HuH-7 (cell line): ENCODE measurements at regions not wholly inside any gene's neighbourhood (a gene's known extent, or its start where the extent isn't known, plus 50 kb on each side); places are given as distances from the start of the nearest gene placed in this dataset.

ENCODE experiments used
- DNase-seq: peaks from one replicate; pipeline ENCODE4 v3.0.0; 2011; ENCODE audit warnings: low spot score

DNA sequence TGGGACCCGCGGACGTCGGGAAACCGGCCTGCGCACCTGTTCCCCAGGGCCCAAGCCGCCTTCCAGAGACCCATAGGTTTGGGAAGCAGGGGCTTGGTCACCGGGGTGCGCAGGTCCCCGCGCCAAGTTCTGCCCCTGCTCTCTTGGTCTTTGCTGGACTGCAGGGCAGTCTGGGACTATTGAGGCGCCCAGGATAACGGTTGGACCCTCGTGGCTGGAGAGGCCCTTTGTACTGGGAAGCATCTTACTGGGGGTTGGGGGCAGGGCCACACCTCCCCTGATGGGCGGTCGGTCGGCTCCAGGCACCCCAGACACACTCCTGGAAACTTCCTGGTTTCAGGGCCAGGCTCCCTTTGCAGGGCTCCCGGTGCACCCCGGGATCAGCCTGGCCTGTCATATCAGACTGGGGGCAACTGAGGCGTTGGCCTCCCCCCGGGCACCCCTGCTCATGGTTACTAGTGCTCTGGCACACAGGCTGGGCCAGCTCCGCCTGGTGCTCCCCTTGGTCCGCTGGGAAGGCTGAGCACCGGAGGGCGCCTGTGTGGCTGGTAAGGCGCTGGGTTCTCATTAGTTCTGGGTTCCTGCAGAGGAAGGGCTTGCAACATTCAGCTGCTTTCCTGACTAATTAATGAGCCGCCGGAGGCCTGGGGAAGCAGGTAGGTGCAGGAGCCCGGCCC lies 1250.5 kb downstream of the BRD1 start:
- DNase-seq: no peak

DNA sequence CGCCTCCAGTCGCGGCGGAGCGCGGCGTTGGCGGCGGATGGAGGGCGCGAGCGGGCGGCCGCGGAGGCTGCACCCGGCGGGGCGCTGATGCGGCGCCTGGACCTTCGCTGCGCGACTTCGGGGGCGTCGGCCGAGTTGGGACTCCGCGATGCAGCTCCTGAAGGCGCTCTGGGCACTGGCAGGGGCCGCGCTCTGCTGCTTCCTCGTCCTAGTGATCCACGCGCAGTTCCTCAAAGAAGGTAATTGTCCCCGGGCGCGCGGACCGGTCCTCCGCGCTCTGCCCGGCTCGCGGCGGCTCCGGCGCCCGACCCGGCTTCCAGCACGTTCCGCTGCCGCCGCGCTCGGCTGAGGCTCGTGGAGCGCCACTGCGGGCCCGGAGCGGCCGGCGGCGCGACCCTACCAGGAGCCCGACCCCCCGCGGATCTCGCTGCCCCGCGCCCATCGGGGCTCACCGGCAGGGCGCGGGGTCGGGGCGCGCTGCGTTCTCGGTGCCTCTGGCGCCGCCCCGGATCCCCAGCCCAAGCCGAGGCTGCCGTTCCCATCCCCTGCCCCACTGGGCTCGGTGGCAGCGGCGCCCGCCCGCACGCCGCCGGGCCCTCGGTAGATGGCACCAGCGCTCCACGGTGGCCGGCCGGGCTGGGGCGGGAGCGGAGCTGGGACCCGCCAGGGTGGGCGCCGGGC lies 1251.2 kb downstream of the BRD1 start:
- no peak for DNase-seq

GRCh38 chr22:48575618-48576332 lies 1251.9 kb downstream of the BRD1 start:
- no peak for DNase-seq

- no peak for DNase-seq
Observed at GRCh38 chr22:48574776-48575617, 1252.7 kb downstream of the BRD1 start.

GRCh38 chr22:48573766-48574165 lies 1253.9 kb downstream of the BRD1 start:
- no peak for DNase-seq

DNA sequence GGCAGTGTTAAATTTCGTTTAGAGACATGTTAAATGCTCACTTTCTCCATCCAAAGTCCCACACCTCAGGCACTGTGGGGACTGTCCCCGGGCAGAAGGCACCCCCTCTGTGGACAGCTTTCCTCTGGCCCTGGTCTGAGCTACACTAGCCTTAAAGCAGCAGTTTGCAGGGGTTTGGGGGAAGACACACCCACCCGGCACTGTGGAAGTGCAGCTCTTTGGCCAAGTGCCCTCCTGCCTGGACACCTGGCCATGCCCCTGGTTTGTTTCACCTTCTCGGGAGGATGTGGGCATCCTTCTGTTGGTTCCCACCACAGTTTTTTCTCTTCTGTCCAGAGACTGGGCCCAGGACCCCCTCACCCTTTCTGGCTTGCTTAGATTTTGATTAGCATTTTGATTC lies 1254.7 kb downstream of the BRD1 start:
- no peak for DNase-seq

DNA sequence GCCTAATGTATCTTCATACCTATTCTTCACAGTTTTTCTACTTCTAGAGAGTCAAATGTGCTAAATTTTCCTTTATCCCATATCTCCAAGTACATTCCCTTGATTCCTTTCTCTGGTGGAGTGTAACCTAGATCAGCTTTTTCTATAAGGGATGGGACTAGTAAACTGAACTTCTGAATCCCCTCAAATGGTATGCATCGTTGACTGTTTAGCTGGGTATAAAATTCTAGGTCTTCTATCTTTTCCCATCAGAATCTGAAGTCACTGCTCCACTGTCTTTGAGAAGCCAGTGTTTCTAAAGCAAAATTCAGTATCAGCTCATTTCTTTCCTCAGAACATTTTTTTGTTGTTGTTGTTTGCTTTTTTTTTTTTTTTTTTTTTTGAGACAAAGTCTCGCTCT lies 1256.8 kb downstream of the BRD1 start:
- DNase-seq: no peak

DNA sequence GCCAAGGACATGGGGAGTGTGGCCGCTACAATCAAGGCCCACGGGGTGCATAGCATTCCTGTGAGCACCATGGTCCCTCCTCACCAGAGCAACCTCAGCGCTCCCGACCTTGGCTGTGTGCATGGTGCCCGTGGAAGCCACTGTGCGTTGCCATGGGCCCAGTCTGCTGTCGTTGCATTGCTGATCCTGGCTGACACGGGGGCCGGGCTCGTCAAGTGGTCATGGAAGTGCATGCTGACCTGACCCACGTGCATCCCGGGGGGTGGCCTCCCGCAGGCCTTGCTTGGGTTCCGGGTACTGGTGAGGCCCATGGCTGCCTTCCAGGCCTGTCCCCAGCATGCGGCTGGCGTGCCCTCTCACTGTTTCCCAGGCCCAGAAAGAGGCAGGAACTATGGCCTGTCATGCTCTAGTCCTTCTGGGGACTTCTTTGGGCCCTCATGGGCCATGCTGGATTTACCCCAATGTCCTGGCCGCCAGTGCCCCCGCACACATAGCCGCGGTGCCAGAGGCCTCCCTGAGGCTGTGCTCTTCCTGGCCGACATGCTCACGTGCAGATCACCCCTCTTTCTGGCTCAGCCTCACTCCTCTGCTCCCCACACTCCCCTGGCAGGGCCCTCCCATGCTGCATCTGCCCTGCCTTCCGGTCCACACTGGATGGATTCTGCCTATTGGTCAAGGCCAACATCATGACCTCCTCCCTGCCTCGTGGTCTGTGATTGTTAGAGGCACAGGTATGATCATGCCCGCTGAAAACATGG lies 1258.0 kb downstream of the BRD1 start:
- no peak for DNase-seq

- DNase-seq: no peak
Observed at GRCh38 chr22:48568736-48569330, 1258.8 kb downstream of the BRD1 start.

DNA sequence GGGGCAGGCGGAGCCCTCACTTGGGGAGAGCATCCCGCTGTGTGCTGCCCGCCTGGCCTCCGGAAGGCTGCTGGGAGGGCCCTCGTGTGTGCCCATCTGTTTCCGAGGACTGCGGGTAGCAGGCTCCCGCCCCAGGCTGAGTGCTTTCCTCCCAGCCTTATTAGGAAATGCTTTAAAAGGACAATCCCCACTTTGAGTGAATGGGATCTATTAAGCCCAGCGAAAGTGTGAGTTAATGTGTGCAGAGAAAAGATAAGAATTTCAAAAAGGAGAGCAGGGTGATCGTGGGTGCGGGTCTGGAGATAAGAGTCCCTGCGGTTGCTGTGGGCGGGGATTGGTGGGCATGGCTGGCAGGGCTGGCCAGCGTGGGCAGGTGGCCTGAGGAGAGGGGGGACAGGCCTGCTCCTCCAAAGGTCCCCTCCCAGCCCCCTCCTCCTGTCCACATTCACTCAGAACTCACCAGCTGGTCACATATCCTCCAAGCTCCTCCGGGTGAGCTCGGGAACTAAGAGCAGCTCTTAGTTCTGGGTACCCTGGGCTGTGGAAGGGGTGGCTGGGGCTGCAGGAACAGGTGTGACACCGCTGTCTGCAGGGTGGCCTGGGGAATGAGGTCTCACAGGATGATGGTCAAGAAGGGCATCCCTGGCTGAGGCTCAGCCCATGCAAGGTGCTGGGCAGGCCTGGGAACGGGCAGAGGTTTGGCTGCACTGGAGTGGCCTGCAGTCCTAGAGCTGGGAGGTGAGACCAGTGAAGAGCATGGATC lies 1260.3 kb downstream of the BRD1 start:
- DNase-seq: no peak

GRCh38 chr22:48566741-48567140 lies 1260.9 kb downstream of the BRD1 start:
- DNase-seq: no peak

- DNase-seq: no peak
Observed at GRCh38 chr22:48565901-48566501, 1261.7 kb downstream of the BRD1 start.

- no peak for DNase-seq
Observed at GRCh38 chr22:48564995-48565394, 1262.7 kb downstream of the BRD1 start.

DNA sequence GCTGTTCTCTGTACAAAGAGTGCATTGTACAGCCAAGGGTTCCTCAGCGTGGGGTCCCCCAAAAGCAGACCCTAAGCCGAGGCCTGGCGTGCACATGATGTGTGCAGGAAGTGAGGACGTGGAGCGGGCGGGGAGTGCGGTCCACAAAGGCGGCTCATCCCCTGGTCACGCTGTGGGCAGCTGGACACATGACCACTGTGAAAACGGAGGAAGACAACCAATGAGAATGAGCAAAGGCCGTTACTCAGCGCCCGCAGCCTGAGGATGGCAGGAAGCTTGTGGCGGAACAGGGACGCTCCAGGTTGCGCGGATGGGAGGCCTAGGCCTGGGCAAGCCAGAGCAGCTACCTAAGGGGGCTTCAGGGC lies 1263.7 kb downstream of the BRD1 start:
- DNase-seq: no peak

DNA sequence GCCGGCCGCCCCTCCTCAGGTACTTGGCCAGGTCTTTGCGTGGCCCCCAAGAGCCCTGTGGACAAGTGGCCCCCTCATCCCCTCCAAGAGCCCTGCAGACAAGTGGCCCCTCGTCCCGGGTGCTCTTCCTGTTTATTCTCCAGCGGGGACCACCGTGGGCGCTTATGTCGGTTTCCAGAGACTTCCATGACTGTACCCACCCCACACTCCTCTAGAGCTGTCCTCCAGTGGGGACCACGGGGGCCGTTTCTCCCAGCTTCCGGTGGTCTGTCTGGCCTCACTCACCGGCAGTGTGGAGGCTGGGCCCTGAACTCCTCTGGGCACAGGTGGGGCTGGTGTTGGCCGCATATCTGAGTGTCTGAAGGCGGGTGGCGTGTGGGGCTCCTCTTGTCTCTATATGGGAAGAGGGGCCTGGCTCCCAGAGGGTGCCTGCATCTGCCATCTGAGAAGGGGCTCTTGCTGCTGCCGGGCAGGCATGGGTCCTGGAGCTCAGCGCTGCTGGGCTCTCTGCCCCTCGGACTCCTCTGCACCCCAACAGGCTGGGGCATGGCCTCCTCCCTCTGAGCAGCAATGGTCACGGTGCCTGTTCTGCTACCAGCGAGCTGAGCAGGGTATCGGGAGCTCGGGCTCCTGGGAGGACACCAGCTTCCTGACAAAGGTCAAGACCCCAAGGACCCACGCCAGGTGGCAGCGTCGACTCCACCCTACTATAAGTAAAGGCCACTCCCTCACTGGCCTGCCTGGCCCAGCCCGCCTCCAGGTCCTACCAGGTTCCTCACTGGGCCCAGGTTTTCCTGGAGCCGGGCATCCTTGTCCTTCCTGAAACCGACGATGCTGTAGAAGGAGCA lies 1264.3 kb downstream of the BRD1 start:
- DNase-seq: no peak

DNA sequence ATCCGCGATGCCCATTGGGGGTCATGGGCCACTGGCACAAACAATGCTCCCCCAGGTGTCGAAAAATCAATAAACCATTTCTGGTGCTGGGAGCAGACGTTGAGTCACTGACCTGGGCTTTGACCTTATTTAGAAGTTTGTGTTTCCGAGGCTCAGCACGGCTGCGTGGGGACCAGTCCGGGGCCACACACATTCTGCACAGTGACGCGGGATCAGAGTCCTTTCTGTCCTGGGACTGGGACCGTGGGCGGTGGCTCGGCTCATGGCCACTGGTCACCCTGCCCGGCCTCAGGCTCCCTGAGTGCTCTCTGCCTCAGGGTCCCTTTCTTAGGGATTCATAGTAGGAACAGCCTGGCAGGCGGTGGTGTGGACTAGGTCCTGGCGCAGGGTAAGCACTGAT lies 1266.0 kb downstream of the BRD1 start:
- DNase-seq: no peak

- DNase-seq: no peak
Observed at GRCh38 chr22:48560836-48561235, 1266.8 kb downstream of the BRD1 start.

- DNase-seq: no peak
Observed at GRCh38 chr22:48560389-48560751, 1267.3 kb downstream of the BRD1 start.
